Progenitor cell of endocrine pancreas (in vitro differentiated cells): ENCODE measurements at regions not wholly inside any gene's neighbourhood (a gene's known extent, or its start where the extent isn't known, plus 50 kb on each side); places are given as distances from the start of the nearest gene placed in this dataset.

Experiments used
- DNase-seq: peaks from one replicate; pipeline ENCODE4 v3.0.0; 2021; ENCODE audit warnings: low spot score; ENCODE audit not compliant: unreplicated experiment
- H3K27ac Mint-ChIP-seq: 2 replicates; pipeline ENCODE4 v1.8.0; 2021; ENCODE audit warnings: mild to moderate bottlenecking, moderate library complexity, mixed read lengths
- H3K27me3 Mint-ChIP-seq: 2 replicates; pipeline ENCODE4 v1.8.0; 2021; ENCODE audit warnings: mixed read lengths
- H3K36me3 Mint-ChIP-seq: 2 replicates; pipeline ENCODE4 v1.8.0; 2022; ENCODE audit warnings: mixed read lengths; ENCODE audit not compliant: insufficient read depth
- H3K4me1 Mint-ChIP-seq: 2 replicates; pipeline ENCODE4 v1.8.0; 2021; ENCODE audit warnings: low read depth, mixed read lengths
- H3K4me3 Mint-ChIP-seq: 2 replicates; pipeline ENCODE4 v1.8.0; 2021; ENCODE audit warnings: low read depth, mild to moderate bottlenecking, moderate library complexity, mixed read lengths
- H3K9me3 Mint-ChIP-seq: 2 replicates; pipeline ENCODE4 v1.8.0; 2021; ENCODE audit warnings: low read depth, mixed read lengths
- TF ChIP-seq, protein P1 (sequence below): fragments of 200-600 bp; sonication (generic); IDR thresholded peaks from one replicate; pipeline ENCODE4 v1.5.0; 2021; ENCODE audit warnings: antibody characterized with exemption, mild to moderate bottlenecking; ENCODE audit not compliant: unreplicated experiment

DNA sequence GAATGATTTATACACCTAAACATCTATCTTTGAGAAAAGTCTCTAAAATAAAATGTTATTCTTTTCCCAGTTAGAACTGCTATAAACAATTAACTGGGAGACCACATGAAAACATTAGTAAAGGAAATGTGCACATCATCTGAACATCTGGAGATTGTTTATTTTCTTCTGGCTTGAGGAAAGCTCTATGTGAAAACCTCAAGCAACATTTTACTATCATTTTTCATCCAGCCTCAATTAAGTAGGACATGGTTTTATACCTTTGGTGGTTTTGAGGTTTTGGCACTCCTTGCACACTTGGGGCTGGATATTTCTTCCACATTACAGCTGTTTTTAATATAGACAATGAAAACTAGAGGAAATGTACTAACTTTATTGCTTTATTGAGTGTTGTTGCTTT, 609.5 kb upstream of the SLC8A1 start:
- TF ChIP-seq, protein P1, sequence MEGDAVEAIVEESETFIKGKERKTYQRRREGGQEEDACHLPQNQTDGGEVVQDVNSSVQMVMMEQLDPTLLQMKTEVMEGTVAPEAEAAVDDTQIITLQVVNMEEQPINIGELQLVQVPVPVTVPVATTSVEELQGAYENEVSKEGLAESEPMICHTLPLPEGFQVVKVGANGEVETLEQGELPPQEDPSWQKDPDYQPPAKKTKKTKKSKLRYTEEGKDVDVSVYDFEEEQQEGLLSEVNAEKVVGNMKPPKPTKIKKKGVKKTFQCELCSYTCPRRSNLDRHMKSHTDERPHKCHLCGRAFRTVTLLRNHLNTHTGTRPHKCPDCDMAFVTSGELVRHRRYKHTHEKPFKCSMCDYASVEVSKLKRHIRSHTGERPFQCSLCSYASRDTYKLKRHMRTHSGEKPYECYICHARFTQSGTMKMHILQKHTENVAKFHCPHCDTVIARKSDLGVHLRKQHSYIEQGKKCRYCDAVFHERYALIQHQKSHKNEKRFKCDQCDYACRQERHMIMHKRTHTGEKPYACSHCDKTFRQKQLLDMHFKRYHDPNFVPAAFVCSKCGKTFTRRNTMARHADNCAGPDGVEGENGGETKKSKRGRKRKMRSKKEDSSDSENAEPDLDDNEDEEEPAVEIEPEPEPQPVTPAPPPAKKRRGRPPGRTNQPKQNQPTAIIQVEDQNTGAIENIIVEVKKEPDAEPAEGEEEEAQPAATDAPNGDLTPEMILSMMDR, result no peak
- H3K36me3 Mint-ChIP-seq, result no peaks in the 10 kb centered on the region
- no peaks in the 10 kb centered on the region for H3K27me3 Mint-ChIP-seq
- H3K9me3 Mint-ChIP-seq, result no peaks in the 10 kb centered on the region
- no peak overlapping the region for H3K4me3 Mint-ChIP-seq
- H3K27ac Mint-ChIP-seq, result no peak overlapping the region
- no peaks in the 10 kb centered on the region for H3K4me1 Mint-ChIP-seq
- DNase-seq, result no peak

DNA sequence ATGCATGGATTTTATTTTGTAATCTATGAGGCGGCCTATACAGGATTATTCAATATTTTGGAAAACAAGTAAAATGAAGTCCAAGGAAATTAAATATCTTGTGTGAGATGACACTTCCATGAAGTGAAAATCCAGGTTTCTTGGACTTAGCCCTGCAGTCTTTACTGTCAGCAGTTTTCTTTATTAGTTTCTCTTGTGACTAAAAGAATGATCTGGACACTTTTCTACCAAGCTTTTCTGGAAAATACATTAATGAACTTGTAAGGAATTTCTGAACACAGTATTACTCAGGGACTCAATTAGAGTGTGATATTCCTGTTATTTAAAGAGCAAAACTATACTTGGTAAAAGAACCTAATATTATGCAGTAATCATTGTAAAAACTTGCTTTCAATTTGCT, 610.4 kb upstream of the SLC8A1 start:
- H3K9me3 Mint-ChIP-seq, result no peaks in the 10 kb centered on the region
- H3K27ac Mint-ChIP-seq, result no peak overlapping the region
- no peaks in the 10 kb centered on the region for H3K27me3 Mint-ChIP-seq
- H3K4me3 Mint-ChIP-seq, result no peak overlapping the region
- no peaks in the 10 kb centered on the region for H3K36me3 Mint-ChIP-seq
- H3K4me1 Mint-ChIP-seq, result no peaks in the 10 kb centered on the region
- DNase-seq, result no peak
- TF ChIP-seq, protein P1, result no peak

DNA sequence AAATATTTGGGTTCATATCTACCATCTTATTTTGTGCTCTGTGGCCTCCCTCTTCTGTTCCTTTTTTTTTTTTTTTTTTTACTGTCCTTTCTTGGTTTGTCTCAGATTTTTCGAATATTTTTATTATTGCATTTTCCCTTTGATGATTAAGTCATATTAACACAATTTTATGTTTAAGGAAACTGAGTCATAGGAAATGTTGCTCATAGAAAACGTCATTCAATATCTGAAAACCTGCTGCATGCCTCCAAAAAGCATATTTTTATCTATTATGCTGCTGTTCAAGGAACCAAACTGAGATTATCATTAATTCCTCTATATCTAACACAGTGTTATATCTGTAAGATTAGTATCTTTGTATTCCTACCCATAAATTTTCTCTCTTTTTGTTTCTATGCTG, 614.3 kb upstream of the SLC8A1 start:
- Mint-ChIP-seq H3K4me1 (no peaks in the 10 kb centered on the region), H3K9me3 (no peaks in the 10 kb centered on the region), H3K27ac (no peak overlapping the region), H3K36me3 (no peaks in the 10 kb centered on the region), H3K27me3 (no peaks in the 10 kb centered on the region), H3K4me3 (no peak overlapping the region)
- TF ChIP-seq, protein P1, result no peak
- no peak for DNase-seq

DNA sequence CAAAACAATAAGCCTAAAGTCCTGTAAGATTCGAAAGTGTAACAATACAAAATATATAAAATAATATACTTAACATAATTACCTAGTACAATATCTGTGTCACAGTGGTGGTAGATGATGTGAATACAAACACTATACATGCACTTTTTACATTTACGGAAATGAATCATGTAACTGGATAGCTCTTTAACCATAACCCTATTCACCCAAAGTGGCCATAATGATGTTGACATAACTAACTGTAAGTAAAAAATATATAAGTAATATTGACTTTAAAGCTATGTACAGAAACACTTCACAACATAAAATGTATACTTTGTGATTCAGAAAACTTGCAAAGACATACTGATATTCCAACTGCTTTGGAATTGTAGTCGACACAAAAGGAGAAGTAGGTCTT, 616.9 kb upstream of the SLC8A1 start:
- Mint-ChIP-seq H3K36me3 (no peaks in the 10 kb centered on the region), H3K27ac (no peak overlapping the region), H3K4me1 (no peaks in the 10 kb centered on the region), H3K9me3 (no peaks in the 10 kb centered on the region), H3K4me3 (no peak overlapping the region), H3K27me3 (no peaks in the 10 kb centered on the region)
- TF ChIP-seq, protein P1, result no peak
- no peak for DNase-seq

DNA sequence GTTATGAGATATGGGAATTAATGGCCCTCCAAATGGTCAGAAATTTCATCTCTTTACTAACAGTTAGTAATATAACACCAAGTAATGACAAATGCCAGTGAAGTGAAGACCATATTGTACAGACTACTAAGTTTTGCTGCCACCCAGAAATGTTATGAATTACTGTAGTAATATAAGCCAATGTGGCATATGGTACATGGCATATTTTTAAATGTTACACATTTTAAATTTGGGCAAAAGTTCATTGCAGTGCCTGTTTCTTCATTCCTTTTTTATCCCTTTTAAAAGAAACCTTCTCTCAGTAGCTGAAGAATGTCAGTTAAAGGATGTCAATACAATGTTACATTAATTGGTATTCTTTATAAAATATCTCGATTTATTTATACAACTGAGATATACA, 626.5 kb upstream of the SLC8A1 start:
- no peak for DNase-seq
- Mint-ChIP-seq H3K27me3 (no peaks in the 10 kb centered on the region), H3K4me1 (no peaks in the 10 kb centered on the region), H3K9me3 (no peaks in the 10 kb centered on the region), H3K4me3 (no peak overlapping the region), H3K27ac (no peak overlapping the region), H3K36me3 (no peaks in the 10 kb centered on the region)
- TF ChIP-seq, protein P1, result no peak

DNA sequence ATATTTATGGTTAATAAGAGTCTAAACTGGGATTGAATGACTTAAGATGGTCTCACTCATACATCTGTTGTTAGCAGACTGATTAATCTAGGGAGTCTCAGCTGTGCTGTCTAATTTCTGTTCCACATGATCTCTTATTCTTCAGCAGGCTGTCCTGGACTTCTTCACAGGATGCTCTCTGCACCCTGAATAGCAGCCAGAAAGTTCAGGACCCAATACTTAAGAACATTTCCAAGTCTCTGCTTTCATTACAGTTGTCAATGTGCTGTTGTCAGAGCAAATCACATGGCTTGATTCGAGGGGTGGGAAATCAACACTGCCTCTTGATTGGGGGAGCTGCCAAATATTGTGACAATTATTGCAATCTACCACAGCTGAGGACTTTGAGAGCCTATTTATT, 627.1 kb upstream of the SLC8A1 start:
- no peaks in the 10 kb centered on the region for H3K4me1 Mint-ChIP-seq
- TF ChIP-seq, protein P1, result no peak
- H3K27me3 Mint-ChIP-seq, result no peaks in the 10 kb centered on the region
- no peak overlapping the region for H3K4me3 Mint-ChIP-seq
- DNase-seq, result no peak
- no peaks in the 10 kb centered on the region for H3K9me3 Mint-ChIP-seq
- no peak overlapping the region for H3K27ac Mint-ChIP-seq
- H3K36me3 Mint-ChIP-seq, result no peaks in the 10 kb centered on the region
